Activated T-cell treated with anti-CD3 and anti-CD28 coated beads, Interleukin-2, amount 50 U/mL, for 72 hours (primary cell): ENCODE measurements at regions not wholly inside any gene's neighbourhood (a gene's known extent, or its start where the extent isn't known, plus 50 kb on each side); places are given as distances from the start of the nearest gene placed in this dataset.

Experiments used
- ATAC-seq, 2 donors: fragments of 150-1000 bp; cut with Tn5 transposase; replicated peaks in 1 of 2; 2 replicates each; pipeline ENCODE4 v1.10.0; 2021; ENCODE audit warnings: moderate library complexity in 2 of 2, mild to moderate bottlenecking in 1 of 2
- DNase-seq, 2 donors: peaks; one replicate each; pipeline ENCODE4 v3.0.0; 2021 to 2022; ENCODE audit warnings: mixed read lengths in 1 of 2
- H3K27ac Mint-ChIP-seq: one replicate; pipeline ENCODE4 v1.8.0; 2022; ENCODE audit warnings: mild to moderate bottlenecking, moderate library complexity, mixed read lengths
- H3K27me3 Mint-ChIP-seq: one replicate; pipeline ENCODE4 v1.8.0; 2022; ENCODE audit warnings: low read depth, mixed read lengths
- H3K36me3 Mint-ChIP-seq, 2 donors: one replicate each; pipeline ENCODE4 v1.8.0; 2022; ENCODE audit warnings: mixed read lengths in 2 of 2, mild to moderate bottlenecking in 1 of 2; ENCODE audit not compliant: insufficient read depth in 2 of 2
- H3K4me1 Mint-ChIP-seq: one replicate; pipeline ENCODE4 v1.8.0; 2022; ENCODE audit warnings: low read depth, mixed read lengths
- H3K4me3 Mint-ChIP-seq, 2 donors: one replicate each; pipeline ENCODE4 v1.8.0; 2022; ENCODE audit warnings: mild to moderate bottlenecking in 2 of 2, mixed read lengths in 2 of 2, moderate library complexity in 2 of 2
- H3K9me3 Mint-ChIP-seq, 2 donors: one replicate each; pipeline ENCODE4 v1.8.0; 2022; ENCODE audit warnings: mixed read lengths in 2 of 2

DNA sequence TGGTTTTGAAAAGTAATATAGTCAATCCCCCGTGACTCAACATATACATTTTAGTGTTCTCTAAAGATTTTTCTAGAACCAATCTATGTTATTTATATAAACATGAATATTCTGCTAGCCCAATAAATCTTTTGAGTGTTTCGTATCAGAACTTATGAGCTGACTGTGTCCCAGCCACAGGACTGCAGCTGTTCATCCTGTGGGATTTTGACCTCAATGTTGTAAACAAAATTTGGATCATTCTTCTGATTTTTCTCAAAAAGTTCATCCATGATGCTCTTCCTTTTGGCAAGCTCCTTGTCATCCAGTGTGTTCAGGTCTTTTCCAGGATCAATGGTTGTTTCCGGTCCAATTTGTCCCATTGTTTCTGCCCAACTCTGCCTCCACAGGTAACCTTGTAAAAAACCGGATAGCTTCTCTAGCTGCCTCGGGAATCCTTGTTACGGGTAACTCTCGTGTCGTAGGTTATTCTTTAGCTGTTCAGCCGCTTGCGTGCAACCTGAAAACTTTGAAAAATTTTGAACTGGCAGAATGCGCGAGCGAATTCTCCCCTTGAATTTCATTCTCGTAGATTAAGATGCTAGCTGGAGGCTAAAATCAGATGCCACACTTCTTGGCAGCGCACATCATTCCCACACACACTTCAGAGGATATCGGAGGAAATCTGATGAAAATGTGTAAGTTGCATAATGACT is 195.2 kb downstream of the SH3BP4 start:
- no peaks in the 10 kb centered on the region for H3K4me1 Mint-ChIP-seq
- H3K27ac Mint-ChIP-seq, result no peak overlapping the region
- no peaks in the 10 kb centered on the region for H3K9me3 Mint-ChIP-seq
- DNase-seq (no peak), ATAC-seq (no peak)
- H3K27me3 Mint-ChIP-seq, result peaks cover 8% of the 10 kb centered on the region
- no peak overlapping the region for H3K4me3 Mint-ChIP-seq
- no peaks in the 10 kb centered on the region for H3K36me3 Mint-ChIP-seq

DNA sequence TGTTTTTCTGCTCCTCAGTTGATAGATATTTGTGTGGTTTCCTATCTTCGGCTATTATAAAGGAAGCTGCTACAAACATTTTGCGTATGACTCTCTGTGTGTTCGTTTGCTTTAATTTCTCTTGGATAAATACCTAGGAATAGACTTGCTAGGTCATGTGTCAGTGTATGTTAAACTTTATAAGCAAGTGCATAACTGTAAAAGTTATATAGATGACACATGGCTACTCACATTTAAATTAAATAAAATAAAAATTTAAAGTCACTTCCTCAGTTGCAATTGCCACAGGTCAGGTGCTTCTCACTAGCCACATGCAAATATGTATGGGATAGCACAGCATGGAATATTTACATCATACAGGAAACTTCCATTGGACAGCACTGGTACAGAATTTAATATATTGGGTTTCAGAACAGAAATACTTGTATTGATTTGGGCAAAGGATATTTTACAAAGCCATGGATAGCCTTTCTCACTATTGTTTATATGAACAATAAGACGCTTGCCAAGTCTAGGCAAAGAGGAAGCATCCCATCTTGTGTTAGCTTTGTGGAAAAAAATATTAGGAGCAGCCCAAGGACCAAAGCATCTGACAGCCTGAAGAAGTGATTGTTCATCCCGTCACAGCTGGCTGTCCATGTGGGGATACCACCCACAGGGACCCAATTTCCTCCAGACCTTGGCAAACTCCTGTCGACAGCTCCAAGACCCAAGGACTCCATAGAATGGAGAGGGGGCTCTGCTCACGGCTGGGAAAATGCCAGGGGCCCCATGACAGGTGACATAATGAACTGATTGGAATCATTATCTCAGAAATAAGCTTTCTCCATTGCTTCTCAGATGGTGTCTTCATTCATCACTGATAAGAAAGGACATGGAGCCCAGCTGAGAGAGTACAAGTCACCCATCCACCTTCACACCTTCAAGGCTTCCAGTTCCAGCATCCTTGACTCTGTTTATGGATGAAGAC is 196.7 kb downstream of the SH3BP4 start:
- Mint-ChIP-seq H3K36me3 (no peaks in the 10 kb centered on the region), H3K4me3 (no peak overlapping the region), H3K4me1 (no peaks in the 10 kb centered on the region), H3K27ac (no peak overlapping the region), H3K27me3 (peaks cover 13% of the 10 kb centered on the region), H3K9me3 (no peaks in the 10 kb centered on the region)
- ATAC-seq (no peak), DNase-seq (no peak)

- peaks cover 13% of the 10 kb centered on the region for H3K27me3 Mint-ChIP-seq
- H3K4me1 Mint-ChIP-seq, result no peaks in the 10 kb centered on the region
- no peak overlapping the region for H3K27ac Mint-ChIP-seq
- DNase-seq (no peak), ATAC-seq (no peak)
- H3K9me3 Mint-ChIP-seq, result no peaks in the 10 kb centered on the region
- H3K36me3 Mint-ChIP-seq, result no peaks in the 10 kb centered on the region
- H3K4me3 Mint-ChIP-seq, result no peak overlapping the region
Measured at GRCh38 chr2:235149240-235149659, 197.4 kb downstream of the SH3BP4 start.

GRCh38 chr2:235149736-235150135 is 197.9 kb downstream of the SH3BP4 start:
- Mint-ChIP-seq H3K36me3 (no peaks in the 10 kb centered on the region), H3K27me3 (peaks cover 12% of the 10 kb centered on the region), H3K4me1 (no peaks in the 10 kb centered on the region), H3K27ac (no peak overlapping the region), H3K9me3 (no peaks in the 10 kb centered on the region), H3K4me3 (no peak overlapping the region)
- DNase-seq, result no peak
- ATAC-seq, result no peak

- Mint-ChIP-seq H3K27me3 (peaks cover 9% of the 10 kb centered on the region), H3K4me1 (no peaks in the 10 kb centered on the region)
- no peak for DNase-seq
Measured at GRCh38 chr2:235151152-235151551, 199.3 kb downstream of the SH3BP4 start.

DNA sequence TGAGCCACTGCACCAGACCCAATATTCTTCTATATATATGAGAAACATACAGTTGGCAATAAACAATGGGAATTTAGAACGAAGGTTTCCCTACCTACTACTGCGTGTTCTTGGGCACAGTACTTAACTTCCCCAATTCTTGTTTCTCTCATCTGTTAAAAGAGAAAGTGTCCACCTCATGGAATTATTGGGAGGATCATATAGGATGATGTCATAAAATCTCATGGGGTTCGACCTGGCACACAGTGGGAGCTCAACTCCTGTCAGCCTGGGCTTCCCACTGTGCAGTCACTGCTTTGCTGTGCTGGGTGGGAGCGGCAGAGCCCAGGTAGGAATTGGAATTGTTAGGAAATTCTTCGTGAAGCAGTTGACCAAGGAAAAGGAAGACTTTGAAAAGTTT is 203.3 kb downstream of the SH3BP4 start:
- H3K36me3 Mint-ChIP-seq, result no peaks in the 10 kb centered on the region
- no peak overlapping the region for H3K4me3 Mint-ChIP-seq
- H3K4me1 Mint-ChIP-seq, result no peaks in the 10 kb centered on the region
- ATAC-seq (no peak), DNase-seq (no peak)
- H3K27me3 Mint-ChIP-seq, result peaks cover 20% of the 10 kb centered on the region
- H3K27ac Mint-ChIP-seq, result no peak overlapping the region
- no peaks in the 10 kb centered on the region for H3K9me3 Mint-ChIP-seq

More at GRCh38 chr2:235151152-235151551, 199.3 kb downstream of the SH3BP4 start:
- no peak overlapping the region for H3K4me3 Mint-ChIP-seq
- no peaks in the 10 kb centered on the region for H3K9me3 Mint-ChIP-seq
- H3K36me3 Mint-ChIP-seq, result no peaks in the 10 kb centered on the region
- no peak overlapping the region for H3K27ac Mint-ChIP-seq
- ATAC-seq, result no peak

GRCh38 chr2:235156055-235156454 is 204.2 kb downstream of the SH3BP4 start:
- Mint-ChIP-seq H3K4me1 (no peaks in the 10 kb centered on the region), H3K4me3 (no peak overlapping the region), H3K36me3 (no peaks in the 10 kb centered on the region), H3K27ac (no peak overlapping the region), H3K9me3 (no peaks in the 10 kb centered on the region), H3K27me3 (peaks cover 21% of the 10 kb centered on the region)
- no peak for DNase-seq
- ATAC-seq, result no peak

DNA sequence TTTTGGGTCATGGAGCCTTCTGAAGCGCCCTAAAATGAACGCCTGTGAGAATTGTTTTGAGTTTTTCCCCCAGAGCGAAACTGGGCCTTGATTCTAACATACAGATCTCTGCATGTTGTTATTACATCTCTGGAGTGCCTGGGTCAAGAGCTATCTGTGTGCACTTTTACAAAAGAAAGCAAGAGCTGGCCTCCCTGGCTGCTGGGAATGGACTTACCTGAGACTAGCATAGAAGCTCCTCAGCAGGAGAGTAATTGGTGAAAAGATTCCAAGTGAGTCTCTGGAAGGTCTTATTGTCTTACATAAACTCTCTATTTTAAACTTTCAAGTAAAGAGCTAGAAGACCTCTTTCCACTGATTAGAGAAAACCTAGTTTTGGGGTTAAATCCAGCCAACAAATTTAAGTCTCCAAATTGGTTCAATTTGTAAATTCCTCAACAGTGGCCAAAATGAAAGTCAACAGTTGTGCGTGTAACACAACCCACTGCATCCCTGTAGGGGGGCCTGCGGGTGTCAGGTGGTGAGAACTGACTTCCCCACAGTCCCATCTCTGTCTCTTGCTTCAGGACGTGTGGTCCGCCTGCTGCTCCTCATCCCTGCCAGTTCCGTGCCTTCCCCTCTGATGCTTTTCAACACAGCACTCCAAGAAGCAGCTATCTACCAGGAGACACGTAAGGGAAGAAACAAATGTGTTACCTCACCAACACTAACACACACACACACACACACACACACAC is 206.1 kb downstream of the SH3BP4 start:
- H3K4me1 Mint-ChIP-seq, result no peaks in the 10 kb centered on the region
- H3K27ac Mint-ChIP-seq, result no peak overlapping the region
- no peak overlapping the region for H3K4me3 Mint-ChIP-seq
- H3K36me3 Mint-ChIP-seq, result no peaks in the 10 kb centered on the region
- no peaks in the 10 kb centered on the region for H3K9me3 Mint-ChIP-seq
- peaks cover 20% of the 10 kb centered on the region for H3K27me3 Mint-ChIP-seq
- ATAC-seq (no peak), DNase-seq (no peak)

GRCh38 chr2:235160281-235160810 is 208.5 kb downstream of the SH3BP4 start:
- Mint-ChIP-seq H3K36me3 (no peaks in the 10 kb centered on the region), H3K27me3 (peaks cover 20% of the 10 kb centered on the region), H3K4me1 (no peaks in the 10 kb centered on the region), H3K9me3 (no peaks in the 10 kb centered on the region), H3K27ac (no peak overlapping the region), H3K4me3 (no peak overlapping the region)
- DNase-seq (no peak), ATAC-seq (no peak)

- H3K27me3 Mint-ChIP-seq, result peaks cover 20% of the 10 kb centered on the region
- H3K27ac Mint-ChIP-seq, result no peak overlapping the region
- no peaks in the 10 kb centered on the region for H3K9me3 Mint-ChIP-seq
- DNase-seq (no peak), ATAC-seq (no peak)
- no peaks in the 10 kb centered on the region for H3K4me1 Mint-ChIP-seq
- no peaks in the 10 kb centered on the region for H3K36me3 Mint-ChIP-seq
- no peak overlapping the region for H3K4me3 Mint-ChIP-seq
Measured at GRCh38 chr2:235161565-235161964, 209.7 kb downstream of the SH3BP4 start.

GRCh38 chr2:235162082-235162836 is 210.4 kb downstream of the SH3BP4 start:
- no peak for DNase-seq
- Mint-ChIP-seq H3K9me3 (no peaks in the 10 kb centered on the region), H3K4me1 (no peaks in the 10 kb centered on the region), H3K27ac (no peak overlapping the region), H3K27me3 (peaks cover 15% of the 10 kb centered on the region), H3K4me3 (no peak overlapping the region), H3K36me3 (no peaks in the 10 kb centered on the region)
- no peak for ATAC-seq

GRCh38 chr2:235162837-235163197 is 211.0 kb downstream of the SH3BP4 start:
- H3K4me3 Mint-ChIP-seq, result no peak overlapping the region
- H3K27ac Mint-ChIP-seq, result no peak overlapping the region
- H3K36me3 Mint-ChIP-seq, result no peaks in the 10 kb centered on the region
- DNase-seq, result no peak
- ATAC-seq, result no peak
- no peaks in the 10 kb centered on the region for H3K9me3 Mint-ChIP-seq
- peaks cover 15% of the 10 kb centered on the region for H3K27me3 Mint-ChIP-seq
- H3K4me1 Mint-ChIP-seq, result no peaks in the 10 kb centered on the region
